B cell (primary cell): ENCODE measurements at regions not wholly inside any gene's neighbourhood (a gene's known extent, or its start where the extent isn't known, plus 50 kb on each side); places are given as distances from the start of the nearest gene placed in this dataset.

Experiments used
- EZH2 ChIP-seq: IDR thresholded peaks from 2 replicates; pipeline ENCODE4 v1.6.1; 2012; ENCODE audit warnings: borderline replicate concordance, low read depth, mild to moderate bottlenecking, moderate library complexity, low read length; ENCODE audit not compliant: insufficient read depth, poor library complexity, severe bottlenecking
- TF ChIP-seq, protein P1 (sequence below): fragments of 200-600 bp; IDR thresholded peaks from one replicate; pipeline ENCODE4 v1.8.0; 2022; ENCODE audit warnings: antibody characterized with exemption, mild to moderate bottlenecking

DNA sequence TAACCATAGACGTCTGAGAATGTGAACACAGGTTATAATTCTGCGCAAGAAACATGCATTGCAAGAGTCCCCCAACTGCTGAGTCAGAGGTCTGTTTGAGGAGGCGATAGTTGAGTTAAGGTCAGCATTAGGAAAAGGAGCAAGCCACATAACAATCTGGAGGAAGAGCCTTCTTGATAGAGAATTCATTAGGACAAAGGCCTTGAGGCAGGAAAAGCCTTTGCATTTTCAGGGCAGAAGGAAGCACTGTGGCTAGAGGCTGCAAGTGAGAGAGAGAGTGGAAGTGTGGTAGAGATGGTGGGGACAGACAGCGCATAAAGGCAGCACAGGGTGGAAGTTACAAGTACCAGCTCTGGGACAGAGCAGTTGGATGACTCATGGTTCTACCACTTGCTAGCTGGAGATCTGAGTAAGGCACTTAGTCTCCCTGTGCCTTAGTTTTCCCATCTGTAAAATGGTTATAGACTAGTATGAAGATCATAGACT is 125.8 kb upstream of the LNX1 start:
- TF ChIP-seq, protein P1, sequence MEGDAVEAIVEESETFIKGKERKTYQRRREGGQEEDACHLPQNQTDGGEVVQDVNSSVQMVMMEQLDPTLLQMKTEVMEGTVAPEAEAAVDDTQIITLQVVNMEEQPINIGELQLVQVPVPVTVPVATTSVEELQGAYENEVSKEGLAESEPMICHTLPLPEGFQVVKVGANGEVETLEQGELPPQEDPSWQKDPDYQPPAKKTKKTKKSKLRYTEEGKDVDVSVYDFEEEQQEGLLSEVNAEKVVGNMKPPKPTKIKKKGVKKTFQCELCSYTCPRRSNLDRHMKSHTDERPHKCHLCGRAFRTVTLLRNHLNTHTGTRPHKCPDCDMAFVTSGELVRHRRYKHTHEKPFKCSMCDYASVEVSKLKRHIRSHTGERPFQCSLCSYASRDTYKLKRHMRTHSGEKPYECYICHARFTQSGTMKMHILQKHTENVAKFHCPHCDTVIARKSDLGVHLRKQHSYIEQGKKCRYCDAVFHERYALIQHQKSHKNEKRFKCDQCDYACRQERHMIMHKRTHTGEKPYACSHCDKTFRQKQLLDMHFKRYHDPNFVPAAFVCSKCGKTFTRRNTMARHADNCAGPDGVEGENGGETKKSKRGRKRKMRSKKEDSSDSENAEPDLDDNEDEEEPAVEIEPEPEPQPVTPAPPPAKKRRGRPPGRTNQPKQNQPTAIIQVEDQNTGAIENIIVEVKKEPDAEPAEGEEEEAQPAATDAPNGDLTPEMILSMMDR, result no peak
- TF ChIP-seq EZH2, result no peak
